ENCODE measurements at regions not wholly inside any gene's neighbourhood (a gene's known extent, or its start where the extent isn't known, plus 50 kb on each side); places are given as distances from the start of the nearest gene placed in this dataset.

- DNase-seq, result no peak
These were observed 226.8 kb upstream of the IGFBP3 start for GRCh38 chr7:46147871-46148270.

- no peak for DNase-seq
These were observed 225.6 kb upstream of the IGFBP3 start for GRCh38 chr7:46146454-46147255.

GRCh38 chr7:46145412-46145811 lies 224.3 kb upstream of the IGFBP3 start:
- no peak for DNase-seq

GRCh38 chr7:46143949-46144917 lies 223.2 kb upstream of the IGFBP3 start:
- no peak for DNase-seq

GRCh38 chr7:46143421-46143820 lies 222.3 kb upstream of the IGFBP3 start:
- no peak for DNase-seq

GRCh38 chr7:46139079-46139478 lies 218.0 kb upstream of the IGFBP3 start:
- no peak for DNase-seq

GRCh38 chr7:46137725-46138124 lies 216.7 kb upstream of the IGFBP3 start:
- DNase-seq, result no peak

GRCh38 chr7:46135557-46135956 lies 214.5 kb upstream of the IGFBP3 start:
- DNase-seq, result no peak

- DNase-seq, result no peak
These were observed 213.7 kb upstream of the IGFBP3 start for GRCh38 chr7:46134795-46135194.

- no peak for DNase-seq
These were observed 213.3 kb upstream of the IGFBP3 start for GRCh38 chr7:46134385-46134784.

GRCh38 chr7:46133751-46134150 lies 212.7 kb upstream of the IGFBP3 start:
- no peak for DNase-seq

GRCh38 chr7:46133072-46133471 lies 212.0 kb upstream of the IGFBP3 start:
- no peak for DNase-seq

- no peak for DNase-seq
These were observed 211.1 kb upstream of the IGFBP3 start for GRCh38 chr7:46131916-46132795.

GRCh38 chr7:46129831-46130230 lies 208.8 kb upstream of the IGFBP3 start:
- no peak for DNase-seq

GRCh38 chr7:46127814-46128213 lies 206.7 kb upstream of the IGFBP3 start:
- DNase-seq, result no peak

GRCh38 chr7:46126675-46127300 lies 205.7 kb upstream of the IGFBP3 start:
- no peak for DNase-seq

GRCh38 chr7:46123756-46124343 lies 202.8 kb upstream of the IGFBP3 start:
- no peak for DNase-seq

- DNase-seq, result no peak
These were observed 194.3 kb upstream of the IGFBP3 start for GRCh38 chr7:46115410-46115809.

GRCh38 chr7:46109437-46109836 lies 188.4 kb upstream of the IGFBP3 start:
- DNase-seq, result no peak

- no peak for DNase-seq
These were observed 187.2 kb upstream of the IGFBP3 start for GRCh38 chr7:46108272-46108671.

GRCh38 chr7:46107610-46108217 lies 186.6 kb upstream of the IGFBP3 start:
- DNase-seq, result no peak

All from midbrain (tissue), 1 donor.